ENCODE measurements at regions not wholly inside any gene's neighbourhood (a gene's known extent, or its start where the extent isn't known, plus 50 kb on each side); places are given as distances from the start of the nearest gene placed in this dataset.

- Histone ChIP-seq H3K27me3 (no peaks in the 10 kb centered on the region), H3K4me1 (no peaks in the 10 kb centered on the region), H3K27ac (no peak overlapping the region), H3K9me3 (no peaks in the 10 kb centered on the region), H3K36me3 (no peaks in the 10 kb centered on the region), H3K4me3 (no peak overlapping the region)
- intact Hi-C loops (cut with DNase I; ENCODE audit: low total_unique reads): no loop called here
- no peak for TF ChIP-seq POLR2A (IDR thresholded peaks at IDR 0.05)
- TF ChIP-seq, protein P1, sequence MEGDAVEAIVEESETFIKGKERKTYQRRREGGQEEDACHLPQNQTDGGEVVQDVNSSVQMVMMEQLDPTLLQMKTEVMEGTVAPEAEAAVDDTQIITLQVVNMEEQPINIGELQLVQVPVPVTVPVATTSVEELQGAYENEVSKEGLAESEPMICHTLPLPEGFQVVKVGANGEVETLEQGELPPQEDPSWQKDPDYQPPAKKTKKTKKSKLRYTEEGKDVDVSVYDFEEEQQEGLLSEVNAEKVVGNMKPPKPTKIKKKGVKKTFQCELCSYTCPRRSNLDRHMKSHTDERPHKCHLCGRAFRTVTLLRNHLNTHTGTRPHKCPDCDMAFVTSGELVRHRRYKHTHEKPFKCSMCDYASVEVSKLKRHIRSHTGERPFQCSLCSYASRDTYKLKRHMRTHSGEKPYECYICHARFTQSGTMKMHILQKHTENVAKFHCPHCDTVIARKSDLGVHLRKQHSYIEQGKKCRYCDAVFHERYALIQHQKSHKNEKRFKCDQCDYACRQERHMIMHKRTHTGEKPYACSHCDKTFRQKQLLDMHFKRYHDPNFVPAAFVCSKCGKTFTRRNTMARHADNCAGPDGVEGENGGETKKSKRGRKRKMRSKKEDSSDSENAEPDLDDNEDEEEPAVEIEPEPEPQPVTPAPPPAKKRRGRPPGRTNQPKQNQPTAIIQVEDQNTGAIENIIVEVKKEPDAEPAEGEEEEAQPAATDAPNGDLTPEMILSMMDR (IDR thresholded peaks at IDR 0.05): no peak
- DNase-seq: no peak
These were observed 335.6 kb downstream of the LRRIQ3 start for GRCh38 chr1:73862355-73862754.

DNA sequence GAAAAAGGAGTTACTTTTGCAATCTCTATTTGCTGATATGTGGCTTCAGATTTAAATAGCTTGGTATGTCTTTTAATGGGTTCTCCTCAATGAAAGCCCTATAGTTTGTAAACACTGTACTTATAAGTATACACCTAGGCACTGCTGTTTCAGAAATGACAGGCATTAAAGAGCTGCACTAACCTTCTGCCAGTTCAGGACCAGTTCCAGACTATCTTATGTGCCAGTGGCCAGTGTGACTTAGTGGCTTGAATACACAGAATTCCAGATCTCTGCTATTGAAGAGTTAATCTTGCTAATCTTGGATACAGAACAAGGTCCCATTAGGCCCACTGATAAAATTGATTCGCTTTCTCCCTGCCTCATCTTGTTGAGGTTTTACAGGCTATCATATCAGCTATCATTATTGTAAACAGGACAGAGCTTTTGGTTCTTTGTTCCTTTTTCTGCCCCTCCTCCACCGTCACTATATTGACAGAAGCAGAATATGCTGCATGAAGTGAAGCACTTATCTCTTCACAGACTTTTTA, 337.5 kb downstream of the LRRIQ3 start:
- Histone ChIP-seq H3K27me3 (no peaks in the 10 kb centered on the region), H3K4me1 (no peaks in the 10 kb centered on the region), H3K4me3 (no peak overlapping the region), H3K27ac (no peak overlapping the region), H3K9me3 (no peaks in the 10 kb centered on the region), H3K36me3 (no peaks in the 10 kb centered on the region)
- intact Hi-C loops (cut with DNase I; ENCODE audit: low total_unique reads): no loop called here
- DNase-seq: no peak
- TF ChIP-seq, protein P1 (IDR thresholded peaks at IDR 0.05): no peak
- no peak for TF ChIP-seq POLR2A (IDR thresholded peaks at IDR 0.05)

DNA sequence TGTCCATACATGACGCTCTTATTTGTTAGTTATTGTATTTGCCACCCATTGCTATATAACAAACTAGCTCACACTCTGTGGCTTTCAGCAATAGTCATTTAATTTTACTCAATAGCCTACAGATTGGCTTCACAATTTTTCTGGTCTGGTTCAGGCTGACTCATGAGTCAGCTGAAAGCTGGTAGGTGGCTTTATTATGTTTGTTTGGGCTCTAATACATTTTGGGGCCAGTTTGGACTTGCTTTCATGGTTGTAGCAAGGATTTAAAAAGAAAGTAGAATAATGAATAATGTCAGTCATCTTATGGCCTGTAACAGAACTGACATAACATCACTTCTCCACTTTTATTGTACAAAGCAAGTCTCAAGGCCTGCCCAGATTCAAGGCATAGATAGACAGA, 338.7 kb downstream of the LRRIQ3 start:
- DNase-seq: no peak
- no peak for TF ChIP-seq POLR2A (IDR thresholded peaks at IDR 0.05)
- TF ChIP-seq, protein P1 (IDR thresholded peaks at IDR 0.05): no peak
- Histone ChIP-seq H3K4me1 (no peaks in the 10 kb centered on the region), H3K9me3 (no peaks in the 10 kb centered on the region), H3K36me3 (no peaks in the 10 kb centered on the region), H3K27ac (no peak overlapping the region), H3K4me3 (no peak overlapping the region), H3K27me3 (no peaks in the 10 kb centered on the region)
- intact Hi-C loops (cut with DNase I; ENCODE audit: low total_unique reads): no loop called here

- H3K4me3 ChIP-seq: no peak overlapping the region
- no peaks in the 10 kb centered on the region for H3K36me3 ChIP-seq
- DNase-seq: no peak
- H3K27ac ChIP-seq: no peak overlapping the region
- no peaks in the 10 kb centered on the region for H3K9me3 ChIP-seq
- H3K4me1 ChIP-seq: no peaks in the 10 kb centered on the region
- H3K27me3 ChIP-seq: no peaks in the 10 kb centered on the region
- TF ChIP-seq POLR2A (IDR thresholded peaks at IDR 0.05): no peak
- TF ChIP-seq, protein P1 (IDR thresholded peaks at IDR 0.05): no peak
- intact Hi-C loops (cut with DNase I; ENCODE audit: low total_unique reads): no loop called here
These were observed 343.4 kb downstream of the LRRIQ3 start for GRCh38 chr1:73854527-73854926.

- no peak for TF ChIP-seq POLR2A (IDR thresholded peaks at IDR 0.05)
- intact Hi-C loops (cut with DNase I; ENCODE audit: low total_unique reads): no loop called here
- Histone ChIP-seq H3K27ac (no peak overlapping the region), H3K27me3 (no peaks in the 10 kb centered on the region), H3K36me3 (no peaks in the 10 kb centered on the region), H3K4me3 (no peak overlapping the region), H3K9me3 (no peaks in the 10 kb centered on the region), H3K4me1 (no peaks in the 10 kb centered on the region)
- no peak for DNase-seq
These were observed 355.5 kb downstream of the LRRIQ3 start for GRCh38 chr1:73842436-73842835.

DNA sequence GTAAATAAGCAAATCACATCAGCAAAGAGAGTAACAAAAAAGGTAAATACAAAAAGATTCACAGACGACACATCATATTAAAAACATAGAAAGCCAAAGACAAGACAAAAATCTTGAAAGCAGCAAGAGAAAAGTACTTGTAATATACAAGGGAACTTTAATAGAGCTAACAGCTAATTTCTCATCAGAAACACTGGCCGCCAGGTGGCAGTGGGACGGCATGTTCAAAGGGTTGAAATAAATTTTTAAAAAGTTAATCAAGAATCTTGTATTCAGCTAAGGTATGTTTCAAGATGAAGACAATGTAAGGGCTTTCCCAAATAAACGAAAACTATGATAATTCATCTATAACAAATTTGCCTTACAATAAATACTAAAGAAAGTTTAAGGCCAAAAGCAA, 358.1 kb downstream of the LRRIQ3 start:
- no peaks in the 10 kb centered on the region for H3K9me3 ChIP-seq
- H3K4me1 ChIP-seq: no peaks in the 10 kb centered on the region
- intact Hi-C loops (cut with DNase I; ENCODE audit: low total_unique reads): no loop called here
- TF ChIP-seq POLR2A (IDR thresholded peaks at IDR 0.05): no peak
- TF ChIP-seq, protein P1 (IDR thresholded peaks at IDR 0.05): no peak
- no peak overlapping the region for H3K27ac ChIP-seq
- no peak for DNase-seq
- no peak overlapping the region for H3K4me3 ChIP-seq
- H3K27me3 ChIP-seq: no peaks in the 10 kb centered on the region
- H3K36me3 ChIP-seq: no peaks in the 10 kb centered on the region

Data from uterus (tissue), 3 donors.